NCI-H345 treated with DMSO at 0.1 percent for 48 hours (cell line): ENCODE measurements at regions not wholly inside any gene's neighbourhood (a gene's known extent, or its start where the extent isn't known, plus 50 kb on each side); places are given as distances from the start of the nearest gene placed in this dataset.
"Not testable (repeated sequence)": the region's sequence is repeated elsewhere in the genome, so short reads cannot be mapped to it uniquely, and the experiment has no call there.

Experiments
- DNase-seq: peaks from one replicate; lab custom pipeline; 2025; ENCODE audit not compliant: unreplicated experiment; lab: John Stamatoyannopoulos, UW

GRCh38 chrX:39773150-39773549 is 324.6 kb downstream of the BCOR start:
- DNase-seq = no peak

GRCh38 chrX:39773923-39774773 is 323.6 kb downstream of the BCOR start:
- DNase-seq = no peak

- no peak for DNase-seq
These were observed 322.9 kb downstream of the BCOR start for GRCh38 chrX:39774774-39775328.

DNA sequence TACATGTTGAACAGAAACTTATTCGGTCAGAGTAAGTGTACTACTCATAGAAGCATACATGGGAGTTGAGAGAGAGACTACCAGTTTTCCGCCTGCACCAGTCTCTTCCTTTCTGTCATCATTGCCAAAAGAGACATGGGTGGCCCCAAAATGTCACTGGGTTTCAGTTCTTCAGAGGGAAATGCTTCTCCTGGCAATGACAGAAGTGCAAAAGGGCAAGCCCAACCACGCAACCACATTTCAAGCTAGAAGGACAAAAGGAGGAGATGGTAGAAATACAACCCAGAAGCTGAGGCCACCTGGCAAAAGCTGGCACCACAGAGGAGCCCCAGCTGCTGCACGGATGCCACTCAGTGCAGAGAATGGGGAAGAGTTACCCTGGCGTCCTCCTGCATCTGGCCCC is 320.1 kb downstream of the BCOR start:
- DNase-seq = no peak

DNA sequence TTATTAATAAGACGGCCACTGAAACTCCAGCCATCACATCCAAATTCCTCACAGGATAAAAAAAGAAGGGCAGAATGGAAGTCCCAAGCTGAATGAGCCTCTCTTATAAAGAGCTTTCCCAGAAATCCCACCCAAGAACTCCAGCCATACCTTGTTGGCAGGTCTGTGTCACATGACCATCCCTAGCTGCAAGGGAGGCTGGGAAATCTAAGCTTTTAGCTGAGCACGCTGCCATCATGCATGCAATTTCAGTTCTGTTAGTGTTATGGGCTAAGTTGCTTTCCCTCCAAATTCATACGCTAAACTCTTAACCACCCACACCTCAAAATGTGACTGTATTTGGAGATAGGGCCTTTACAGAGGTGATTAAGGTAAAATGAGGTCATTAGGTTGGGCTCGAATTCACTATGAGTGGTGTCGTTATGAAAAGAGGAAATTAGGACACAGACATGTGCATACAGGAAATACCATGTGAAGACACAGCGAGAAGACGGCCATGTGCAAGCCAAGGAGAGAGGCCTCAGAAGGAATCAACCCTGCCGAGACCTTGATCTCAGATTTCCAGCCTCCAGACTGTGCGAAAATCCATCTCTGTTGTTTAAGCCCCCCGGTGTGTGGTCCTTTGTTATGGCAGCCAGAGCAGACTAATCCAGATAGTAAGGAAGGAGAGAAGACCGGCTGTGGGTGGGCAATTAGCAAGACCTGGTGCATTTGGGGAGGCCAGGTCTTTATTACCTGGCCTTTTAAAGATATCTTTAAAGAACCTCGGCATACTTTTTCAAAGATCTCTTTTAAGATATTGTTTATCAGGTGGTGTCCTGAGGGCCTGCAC is 317.6 kb downstream of the BCOR start:
- DNase-seq = no peak

DNA sequence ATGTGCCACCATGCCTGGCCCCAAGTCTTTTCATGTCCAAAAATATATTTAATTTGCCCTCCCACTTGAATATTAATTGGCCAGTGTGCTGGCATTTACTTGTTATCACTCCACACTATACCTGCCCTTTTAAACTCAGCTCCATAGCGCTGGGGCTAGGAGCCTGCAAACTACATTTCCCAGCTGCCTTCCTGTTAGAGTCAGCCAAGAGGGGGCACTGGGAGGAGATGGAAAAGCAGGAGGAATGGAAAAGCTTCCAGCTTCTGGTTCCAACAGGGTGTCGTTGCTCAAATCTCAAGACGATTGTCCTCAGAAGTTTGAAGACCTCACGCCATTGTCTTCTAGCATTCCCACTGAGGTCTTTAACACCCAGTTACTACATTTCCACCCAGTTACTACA is 315.5 kb downstream of the BCOR start:
- DNase-seq = no peak

GRCh38 chrX:39787999-39788398 is 309.8 kb downstream of the BCOR start:
- no peak for DNase-seq

DNA sequence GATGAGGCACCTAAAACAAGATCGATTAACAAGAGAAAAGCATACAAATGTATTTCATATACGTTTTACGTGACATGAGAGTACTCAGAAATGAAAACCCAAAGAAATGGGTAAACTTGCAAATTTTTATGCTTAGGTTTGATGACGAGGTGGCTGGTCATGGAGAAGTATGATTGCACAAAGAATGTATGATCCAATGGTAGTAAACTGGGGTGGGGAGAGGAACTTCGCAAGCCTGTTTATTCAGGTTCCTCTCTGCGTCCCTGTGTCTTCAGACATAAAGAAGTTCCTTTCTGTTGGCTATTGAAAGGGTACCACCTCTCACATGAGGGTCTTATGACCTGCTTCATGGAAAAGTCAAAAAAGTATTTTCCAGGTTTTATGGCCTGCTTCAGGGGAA is 309.2 kb downstream of the BCOR start:
- no peak for DNase-seq

DNA sequence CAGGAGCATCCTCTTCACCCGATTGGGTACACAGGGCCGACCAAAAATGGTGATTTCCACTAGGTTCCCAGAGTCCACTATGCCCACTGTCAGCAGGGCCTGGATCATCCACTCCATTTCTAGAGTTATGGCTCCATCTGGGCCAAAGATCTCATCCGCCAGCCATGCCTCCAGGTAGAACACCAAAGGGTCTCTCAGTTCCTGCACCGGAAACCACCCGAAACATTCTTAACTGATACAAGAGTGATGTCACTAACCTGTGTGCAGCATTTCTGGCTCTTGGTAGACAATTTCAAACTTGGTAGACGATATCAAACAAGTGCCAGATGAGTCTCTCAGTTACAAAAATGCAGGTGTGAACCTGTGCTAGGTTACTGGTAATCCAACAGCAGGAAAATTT is 306.1 kb downstream of the BCOR start:
- no peak for DNase-seq

DNA sequence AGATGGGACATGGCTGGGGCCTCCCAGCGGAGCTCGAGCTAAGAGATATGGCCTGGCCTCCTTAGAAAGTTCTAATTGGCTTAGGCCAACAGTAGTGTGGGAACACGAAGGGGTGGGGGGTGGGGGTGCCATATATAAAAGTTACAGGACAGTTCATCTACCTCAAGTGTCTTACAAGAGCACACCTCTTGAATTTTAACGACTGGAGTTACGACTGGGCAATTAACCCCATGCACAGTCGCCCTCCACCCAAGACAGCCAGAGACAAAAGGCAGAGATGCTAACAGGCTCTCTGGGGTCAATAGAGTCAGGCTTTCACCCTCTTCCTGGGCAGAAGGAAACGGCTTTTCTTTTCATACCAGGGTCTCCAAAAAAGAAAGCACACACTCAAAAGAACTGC is 302.2 kb downstream of the BCOR start:
- DNase-seq = no peak

DNA sequence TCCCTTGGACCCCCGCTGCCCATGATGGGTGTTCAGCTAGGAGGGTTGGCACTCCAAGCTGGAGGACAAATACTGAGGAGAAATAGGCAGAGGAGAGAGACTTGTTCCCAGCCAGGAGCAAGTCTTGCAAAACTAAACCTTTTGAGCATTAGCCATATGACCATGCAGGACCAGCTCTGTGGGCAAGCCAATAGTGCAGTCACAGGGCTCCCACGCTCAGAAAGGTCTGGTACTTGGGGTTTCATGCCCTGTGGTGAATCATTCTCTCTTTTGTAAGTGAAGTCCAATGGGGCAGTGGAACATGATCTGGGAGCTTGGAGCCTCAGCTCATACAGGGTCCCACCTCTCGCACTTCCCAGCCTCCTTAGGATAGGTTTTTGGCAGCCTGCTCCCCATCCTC is 300.9 kb downstream of the BCOR start:
- DNase-seq = no peak

- DNase-seq = not testable (repeated sequence)
These were observed 299.3 kb downstream of the BCOR start for GRCh38 chrX:39798488-39798887.

- no peak for DNase-seq
These were observed 295.4 kb downstream of the BCOR start for GRCh38 chrX:39802354-39802753.

GRCh38 chrX:39802908-39803307 is 294.9 kb downstream of the BCOR start:
- no peak for DNase-seq

- no peak for DNase-seq
These were observed 292.7 kb downstream of the BCOR start for GRCh38 chrX:39805022-39805421.

- DNase-seq = no peak
These were observed 291.9 kb downstream of the BCOR start for GRCh38 chrX:39805825-39806224.

GRCh38 chrX:39808471-39808917 is 289.3 kb downstream of the BCOR start:
- DNase-seq = no peak

- no peak for DNase-seq
These were observed 288.4 kb downstream of the BCOR start for GRCh38 chrX:39809331-39809730.

DNA sequence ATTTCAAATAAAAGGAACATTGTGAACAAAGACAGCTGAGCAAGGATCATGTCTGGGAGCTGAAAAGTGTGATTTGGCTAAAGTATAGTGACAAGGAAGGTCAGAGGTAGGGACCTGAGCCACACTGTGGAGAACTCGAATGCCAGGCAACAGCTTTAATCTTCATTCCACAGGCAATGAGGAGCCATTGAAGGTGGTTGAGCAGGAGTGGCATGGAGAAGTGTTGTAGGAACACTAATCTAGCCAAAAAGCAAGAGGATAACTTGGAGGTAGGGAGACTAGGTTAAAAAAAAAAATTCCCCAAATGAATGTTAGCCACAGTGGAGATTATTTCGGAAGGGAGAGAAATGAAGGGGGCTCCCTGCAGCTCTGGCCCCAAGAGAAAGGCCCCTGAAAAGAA is 286.9 kb downstream of the BCOR start:
- no peak for DNase-seq

GRCh38 chrX:39811376-39811775 is 286.4 kb downstream of the BCOR start:
- no peak for DNase-seq

DNA sequence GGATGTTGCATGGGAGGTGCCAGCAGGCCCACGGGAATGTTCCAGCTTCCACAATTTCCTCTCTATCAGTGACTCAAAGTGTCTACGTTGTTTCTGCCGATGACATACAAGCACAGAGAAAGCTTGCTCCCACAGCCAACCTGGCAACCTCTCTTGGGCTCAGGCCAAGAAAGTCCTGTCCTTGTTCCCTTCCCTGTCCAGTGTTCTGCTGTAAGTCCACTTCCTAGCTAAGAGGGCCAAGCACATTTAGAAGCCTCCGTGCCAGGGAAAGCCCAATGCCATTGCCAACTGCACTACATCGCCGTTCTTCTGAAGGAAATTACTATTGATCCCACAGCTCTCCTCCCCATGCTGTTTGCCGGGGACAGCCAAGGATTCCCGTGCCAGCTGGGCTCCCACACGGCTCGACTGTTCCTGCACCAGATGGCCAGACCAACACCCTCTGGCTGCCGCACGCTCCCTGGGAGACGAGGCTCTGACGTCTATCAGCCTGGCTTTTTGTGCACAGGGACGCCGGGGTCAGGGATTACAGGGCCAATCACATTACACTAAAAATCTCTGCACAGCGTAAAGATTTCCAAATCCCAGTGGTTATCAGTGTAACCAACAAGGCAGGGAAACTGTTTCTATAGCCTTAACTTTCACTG is 284.0 kb downstream of the BCOR start:
- no peak for DNase-seq
